GM23248 (cell line): ENCODE measurements at regions not wholly inside any gene's neighbourhood (a gene's known extent, or its start where the extent isn't known, plus 50 kb on each side); places are given as distances from the start of the nearest gene placed in this dataset.

Experiments
- DNase-seq: peaks from one replicate; pipeline ENCODE4 v3.0.0-alpha.2; 2015
- H2AFZ ChIP-seq: fragments of 200-600 bp; sonication (generic); 2 replicates; pipeline ENCODE4 v1.6.1; 2016; ENCODE audit warnings: antibody characterized with exemption
- H3F3A ChIP-seq: fragments of 200-600 bp; sonication (generic); 2 replicates; pipeline ENCODE4 v1.6.1; 2016; ENCODE audit warnings: mild to moderate bottlenecking, antibody characterized with exemption, mixed run types; ENCODE audit not compliant: insufficient read depth
- H3K27ac ChIP-seq: fragments of 200-600 bp; sonication (generic); 2 replicates; pipeline ENCODE4 v1.5.1; 2016; ENCODE audit warnings: mild to moderate bottlenecking
- H3K27me3 ChIP-seq: fragments of 200-600 bp; sonication (generic); replicated peaks from 2 replicates; pipeline ENCODE4 v1.6.1; 2016; ENCODE audit warnings: mild to moderate bottlenecking; ENCODE audit not compliant: insufficient read depth
- H3K36me3 ChIP-seq: fragments of 200-600 bp; sonication (generic); 2 replicates; pipeline ENCODE4 v1.6.1; 2016; ENCODE audit warnings: low read depth, mild to moderate bottlenecking
- H3K4me1 ChIP-seq: fragments of 200-600 bp; sonication (generic); 2 replicates; pipeline ENCODE4 v1.6.1; 2016; ENCODE audit warnings: mild to moderate bottlenecking; ENCODE audit not compliant: insufficient read depth
- H3K4me2 ChIP-seq: fragments of 200-600 bp; sonication (generic); one replicate; pipeline ENCODE4 v1.6.1; 2016; ENCODE audit warnings: mild to moderate bottlenecking; ENCODE audit not compliant: unreplicated experiment
- H3K4me3 ChIP-seq: fragments of 200-600 bp; sonication (generic); 2 replicates; pipeline ENCODE4 v1.5.1; 2016; ENCODE audit warnings: mild to moderate bottlenecking
- H3K79me2 ChIP-seq: fragments of 200-600 bp; sonication (generic); 2 replicates; pipeline ENCODE4 v1.6.1; 2016; ENCODE audit warnings: mild to moderate bottlenecking; ENCODE audit not compliant: insufficient read depth
- H3K9ac ChIP-seq: fragments of 200-600 bp; sonication (generic); 2 replicates; pipeline ENCODE4 v1.6.1; 2016; ENCODE audit warnings: mild to moderate bottlenecking
- H3K9me2 ChIP-seq: fragments of 200-600 bp; sonication (generic); 2 replicates; pipeline ENCODE4 v1.6.1; 2016; ENCODE audit warnings: mixed run types, mild to moderate bottlenecking, moderate library complexity; ENCODE audit not compliant: insufficient read depth
- H3K9me3 ChIP-seq: fragments of 200-600 bp; sonication (generic); one replicate; pipeline ENCODE4 v1.6.1; 2017; ENCODE audit warnings: low read depth
- H4K20me1 ChIP-seq: fragments of 200-600 bp; sonication (generic); 2 replicates; pipeline ENCODE4 v1.6.0; 2016; ENCODE audit not compliant: insufficient read depth
- EZH2 ChIP-seq: fragments of 200-600 bp; sonication (generic); IDR thresholded peaks from 2 replicates; pipeline ENCODE4 v1.6.1; 2018; ENCODE audit warnings: antibody characterized with exemption, mild to moderate bottlenecking; ENCODE audit not compliant: insufficient read depth, poor library complexity, severe bottlenecking
- EZH2phosphoT487 ChIP-seq: fragments of 200-600 bp; sonication (generic); IDR thresholded peaks from 2 replicates; pipeline ENCODE4 v1.6.1; 2018; ENCODE audit warnings: antibody characterized with exemption, moderate library complexity, mild to moderate bottlenecking, low read depth; ENCODE audit not compliant: insufficient read depth
- WGBS, 2 experiments: methylation state at CpG; one replicate each; pipeline ENCODE4 v1.1.6; 2015 to 2017; ENCODE audit warnings: low lambda C conversion rate in 2 of 2, low coverage in 1 of 2; ENCODE audit errors: missing lambda C conversion rate in 2 of 2; 5-methylcytosine and 5-hydroxymethylcytosine counted together
- in situ Hi-C: fragments of 300-500 bp; cut with MboI; formaldehyde crosslinking; loops from 2 replicates; pipeline ENCODE4 v1.15.0; 2020

DNA sequence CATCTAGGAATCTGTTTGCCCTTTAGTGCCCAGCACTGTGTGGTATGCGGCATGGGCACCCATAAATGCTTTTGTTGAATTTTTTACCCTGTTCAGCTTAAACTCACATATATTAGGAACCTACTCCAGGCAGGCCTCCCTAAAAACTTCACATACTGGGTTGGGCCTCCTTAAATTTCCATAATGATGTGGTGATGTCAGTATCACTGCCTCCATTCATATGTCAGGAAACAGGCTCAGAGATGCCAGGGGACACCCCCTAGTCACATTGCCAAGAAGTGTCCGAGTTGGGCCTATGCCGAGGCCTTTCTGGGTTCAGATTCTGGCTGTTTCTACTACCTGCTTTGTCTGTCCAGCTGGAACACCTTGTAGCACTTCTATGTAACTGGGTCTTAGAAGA, 55.7 kb upstream of the RUNX3 start:
- Histone ChIP-seq H3K9me3 (no peaks in the 10 kb centered on the region), H3K9me2 (no peaks in the 10 kb centered on the region), H3K4me2 (no peak overlapping the region), H2AFZ (no peak overlapping the region), H3K27me3 (peaks cover 23% of the 10 kb centered on the region), H3K4me1 (no peaks in the 10 kb centered on the region), H3K79me2 (no peaks in the 10 kb centered on the region), H3K4me3 (no peak overlapping the region), H3K36me3 (no peaks in the 10 kb centered on the region), H4K20me1 (no peaks in the 10 kb centered on the region), H3K9ac (no peak overlapping the region), H3F3A (no peaks in the 10 kb centered on the region), H3K27ac (no peak overlapping the region)
- in situ Hi-C loops = no loop called here
- TF ChIP-seq EZH2 = no peak
- TF ChIP-seq EZH2phosphoT487 = no peak
- no peak for DNase-seq
- WGBS, 2 experiments = 47 to 54% methylated on average over 3 of the region's 3 CpGs

DNA sequence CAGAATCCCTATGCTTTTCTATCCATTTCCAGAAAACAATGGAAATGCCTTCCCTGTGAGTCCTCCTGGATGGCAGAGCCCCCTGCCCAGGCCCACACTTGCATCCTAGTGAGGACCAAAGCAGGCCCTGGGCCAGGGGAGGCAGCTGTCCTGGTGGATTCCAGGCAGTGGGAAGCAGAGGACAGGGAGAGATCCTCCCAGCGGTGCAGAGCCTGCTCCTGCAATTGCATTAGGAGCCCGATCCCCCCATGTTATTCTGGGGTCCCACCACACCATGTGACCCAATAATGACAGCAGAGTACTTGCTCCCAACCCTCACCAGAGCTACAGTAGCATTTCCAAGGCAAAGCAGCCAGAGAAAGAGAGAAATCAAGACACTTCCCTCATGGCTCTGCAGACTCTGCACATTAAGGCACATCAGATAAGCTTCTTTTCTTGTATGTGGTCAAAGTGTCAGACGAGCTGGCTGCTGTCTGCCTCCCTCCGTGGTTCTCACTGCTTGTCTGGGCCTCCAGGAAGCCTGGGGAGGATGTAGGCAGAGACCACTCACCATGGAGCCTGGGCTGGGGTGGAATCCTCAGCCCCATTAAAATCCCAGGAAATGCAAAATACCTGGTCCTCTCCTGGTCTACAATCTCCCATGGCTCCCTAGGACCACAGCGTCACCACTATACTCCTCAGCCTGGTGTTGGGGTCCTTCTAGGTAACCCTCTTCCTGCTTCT, 54.9 kb upstream of the RUNX3 start:
- Histone ChIP-seq H3K9me2 (no peaks in the 10 kb centered on the region), H3K9me3 (no peaks in the 10 kb centered on the region), H4K20me1 (no peaks in the 10 kb centered on the region), H3K4me2 (no peak overlapping the region), H3K27me3 (peaks cover 18% of the 10 kb centered on the region), H2AFZ (no peak overlapping the region), H3K36me3 (no peaks in the 10 kb centered on the region), H3F3A (no peaks in the 10 kb centered on the region), H3K27ac (no peak overlapping the region), H3K4me1 (no peaks in the 10 kb centered on the region), H3K79me2 (no peaks in the 10 kb centered on the region), H3K9ac (no peak overlapping the region), H3K4me3 (no peak overlapping the region)
- in situ Hi-C loops = no loop called here
- no peak for DNase-seq
- WGBS, 2 experiments = 62 to 72% methylated on average over 5 of the region's 5 CpGs
- TF ChIP-seq EZH2phosphoT487 (no peak), EZH2 (no peak)

DNA sequence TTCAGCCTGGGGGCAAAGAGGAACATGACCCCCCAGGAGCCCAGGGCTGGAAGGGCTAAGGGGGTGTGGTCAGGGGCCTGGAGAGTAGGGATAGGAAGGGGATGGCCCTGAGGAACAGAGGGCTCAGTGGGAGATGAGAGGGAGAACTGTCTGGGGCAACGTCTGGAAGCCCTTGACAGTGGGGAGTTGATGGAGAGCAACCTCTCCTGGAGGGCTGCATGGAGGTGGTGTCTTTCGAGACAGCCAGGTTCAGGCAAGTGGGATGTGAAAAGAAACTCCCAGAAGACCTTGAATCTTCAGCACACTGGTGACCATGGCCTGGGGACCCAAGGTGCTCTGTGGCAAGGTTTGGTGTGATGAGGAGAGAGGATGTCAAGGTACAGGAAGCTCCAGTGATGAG, 54.2 kb upstream of the RUNX3 start:
- H3K4me2 ChIP-seq = no peak overlapping the region
- no peak for DNase-seq
- H2AFZ ChIP-seq = no peak overlapping the region
- H4K20me1 ChIP-seq = no peaks in the 10 kb centered on the region
- peaks cover 22% of the 10 kb centered on the region for H3K27me3 ChIP-seq
- no peaks in the 10 kb centered on the region for H3F3A ChIP-seq
- H3K36me3 ChIP-seq = no peaks in the 10 kb centered on the region
- no peak overlapping the region for H3K27ac ChIP-seq
- no peaks in the 10 kb centered on the region for H3K9me3 ChIP-seq
- H3K79me2 ChIP-seq = no peaks in the 10 kb centered on the region
- H3K9ac ChIP-seq = no peak overlapping the region
- TF ChIP-seq EZH2phosphoT487 = no peak
- no peak for TF ChIP-seq EZH2
- H3K4me1 ChIP-seq = no peaks in the 10 kb centered on the region
- no peaks in the 10 kb centered on the region for H3K9me2 ChIP-seq
- 56 to 61% methylated on average over 2 of the region's 2 CpGs for WGBS, 2 experiments
- no peak overlapping the region for H3K4me3 ChIP-seq
- in situ Hi-C loops = no loop called here

GRCh38 chr1:24983006-24983680, 53.1 kb upstream of the RUNX3 start:
- 79 to 83% methylated on average over 12 of the region's 12 CpGs for WGBS, 2 experiments
- no peak for TF ChIP-seq EZH2phosphoT487
- TF ChIP-seq EZH2 = no peak
- Histone ChIP-seq H3K27ac (no peak overlapping the region), H3K9me2 (no peaks in the 10 kb centered on the region), H3K4me3 (no peak overlapping the region), H3K4me1 (no peaks in the 10 kb centered on the region), H2AFZ (no peak overlapping the region), H3K27me3 (peaks cover 18% of the 10 kb centered on the region), H3K9me3 (no peaks in the 10 kb centered on the region), H3K4me2 (no peak overlapping the region), H4K20me1 (no peaks in the 10 kb centered on the region), H3F3A (no peaks in the 10 kb centered on the region), H3K79me2 (no peaks in the 10 kb centered on the region), H3K9ac (no peak overlapping the region), H3K36me3 (no peaks in the 10 kb centered on the region)
- DNase-seq = no peak
- in situ Hi-C loops = no loop called here
